OCI-LY7 (cell line): ENCODE measurements at regions not wholly inside any gene's neighbourhood (a gene's known extent, or its start where the extent isn't known, plus 50 kb on each side); places are given as distances from the start of the nearest gene placed in this dataset.

Source experiments
- BruUV-seq: library from RNA; stranded (reverse); fragments of 400-500 nt; replicated peaks from 2 replicates; lab custom pipeline; 2021; lab: Mats Ljungman, UMichigan
- CTCF ChIA-PET: fragments of 300-600 bp; sonication (Branson Sonifier 250); formaldehyde crosslinking; loops from one replicate; lab custom pipeline; 2022; ENCODE audit warnings: antibody characterized with exemption; ENCODE audit not compliant: unreplicated experiment; lab: Charles Lee
- POLR2A ChIA-PET: fragments of 300-600 bp; sonication (Branson Sonifier 250); formaldehyde crosslinking; loops from one replicate; lab custom pipeline; 2022; ENCODE audit warnings: antibody characterized with exemption; lab: Charles Lee
- DNase-seq: peaks from one replicate; pipeline ENCODE4 v3.0.0-alpha.2; 2015; ENCODE audit warnings: low spot score
- H2AFZ ChIP-seq: fragments of 200-600 bp; sonication (generic), shearing (Covaris generic); 2 replicates; pipeline ENCODE4 v1.6.1; 2014; ENCODE audit warnings: mild to moderate bottlenecking, antibody characterized with exemption, low read length, moderate library complexity
- H3K27ac ChIP-seq: fragments of 200-600 bp; sonication (generic); 2 replicates; pipeline ENCODE4 v1.5.1; 2014; ENCODE audit warnings: mixed run types, low read depth, mild to moderate bottlenecking, moderate library complexity, low read length, inconsistent platforms; ENCODE audit not compliant: poor library complexity, severe bottlenecking
- H3K36me3 ChIP-seq: fragments of 200-600 bp; sonication (generic); 2 replicates; pipeline ENCODE4 v1.6.1; 2014; ENCODE audit warnings: mild to moderate bottlenecking, antibody characterized with exemption, low read length, moderate library complexity, mixed read lengths; ENCODE audit not compliant: insufficient read depth
- H3K4me1 ChIP-seq: fragments of 200-600 bp; sonication (generic); 2 replicates; pipeline ENCODE4 v1.5.1; 2014; ENCODE audit warnings: mild to moderate bottlenecking, low read length; ENCODE audit not compliant: insufficient read depth, poor library complexity, severe bottlenecking
- H3K4me2 ChIP-seq: fragments of 200-600 bp; sonication (generic); 2 replicates; pipeline ENCODE4 v1.6.1; 2014; ENCODE audit warnings: mild to moderate bottlenecking, low read length
- H3K4me3 ChIP-seq: fragments of 200-600 bp; sonication (generic); 2 replicates; pipeline ENCODE4 v1.5.1; 2014; ENCODE audit warnings: mild to moderate bottlenecking, low read depth, low read length; ENCODE audit not compliant: poor library complexity, severe bottlenecking
- H3K79me2 ChIP-seq: fragments of 200-600 bp; sonication (generic); 2 replicates; pipeline ENCODE4 v1.6.1; 2016; ENCODE audit warnings: low read depth, mild to moderate bottlenecking, low read length, moderate library complexity, mixed read lengths; ENCODE audit not compliant: insufficient read depth
- H3K9me2 ChIP-seq: fragments of 200-600 bp; sonication (generic); 2 replicates; pipeline ENCODE4 v1.6.1; 2016; ENCODE audit warnings: mild to moderate bottlenecking, low read length, mixed read lengths; ENCODE audit not compliant: insufficient read depth
- H3K9me3 ChIP-seq: fragments of 200-600 bp; sonication (generic); 2 replicates; pipeline ENCODE4 v1.6.1; 2014; ENCODE audit warnings: mild to moderate bottlenecking, mixed run types, low read length, mixed read lengths
- H4K20me1 ChIP-seq: fragments of 200-600 bp; sonication (generic); 2 replicates; pipeline ENCODE4 v1.6.1; 2014; ENCODE audit warnings: mild to moderate bottlenecking, antibody characterized with exemption, low read length, moderate library complexity, mixed read lengths; ENCODE audit not compliant: insufficient read depth
- EZH2phosphoT487 ChIP-seq: fragments of 200-600 bp; sonication (generic); IDR thresholded peaks from 2 replicates; pipeline ENCODE4 v1.6.1; 2018; ENCODE audit warnings: low read depth, borderline replicate concordance, mild to moderate bottlenecking, mixed run types, antibody characterized with exemption, low read length, moderate library complexity, mixed read lengths
- intact Hi-C: fragments of 100-400 bp; cut with micrococcal nuclease; formaldehyde crosslinking; loops from one replicate; pipeline ENCODE4 v1.10.0; 2022; ENCODE audit not compliant: unreplicated experiment
- TF ChIP-seq, protein P1 (sequence below): fragments of 200-600 bp; sonication (generic); conservative IDR thresholded peaks from 2 replicates; pipeline ENCODE4 v1.5.1; 2014; ENCODE audit warnings: mild to moderate bottlenecking, antibody characterized with exemption, low read length, moderate library complexity, mixed read lengths

DNA sequence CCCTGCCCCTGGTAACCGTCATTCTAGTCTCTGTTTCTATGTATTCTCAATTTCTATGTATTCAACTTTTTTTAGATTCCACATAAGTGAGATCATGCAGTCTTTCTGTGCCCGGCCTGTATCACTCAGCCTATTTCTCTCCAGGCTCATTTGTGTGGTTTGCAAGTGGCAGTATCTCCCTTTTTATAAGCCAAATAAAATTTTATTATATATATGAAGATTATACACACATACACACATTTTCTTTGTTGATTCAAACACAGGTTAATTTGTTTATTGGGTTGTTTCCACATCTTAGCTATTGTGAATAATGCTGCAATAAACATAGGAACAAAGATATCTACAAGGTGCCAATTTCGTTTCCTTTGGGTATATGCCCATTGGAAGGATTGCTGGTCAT, 571.7 kb downstream of the DHX35 start:
- no peaks in the 10 kb centered on the region for H3K36me3 ChIP-seq
- intact Hi-C loops, result no loop called here
- no peaks in the 10 kb centered on the region for H3K9me3 ChIP-seq
- ChIA-PET CTCF (no interaction called here), POLR2A (no interaction called here)
- no peak overlapping the region for H2AFZ ChIP-seq
- H3K79me2 ChIP-seq, result no peaks in the 10 kb centered on the region
- no peak for DNase-seq
- TF ChIP-seq, protein P1, sequence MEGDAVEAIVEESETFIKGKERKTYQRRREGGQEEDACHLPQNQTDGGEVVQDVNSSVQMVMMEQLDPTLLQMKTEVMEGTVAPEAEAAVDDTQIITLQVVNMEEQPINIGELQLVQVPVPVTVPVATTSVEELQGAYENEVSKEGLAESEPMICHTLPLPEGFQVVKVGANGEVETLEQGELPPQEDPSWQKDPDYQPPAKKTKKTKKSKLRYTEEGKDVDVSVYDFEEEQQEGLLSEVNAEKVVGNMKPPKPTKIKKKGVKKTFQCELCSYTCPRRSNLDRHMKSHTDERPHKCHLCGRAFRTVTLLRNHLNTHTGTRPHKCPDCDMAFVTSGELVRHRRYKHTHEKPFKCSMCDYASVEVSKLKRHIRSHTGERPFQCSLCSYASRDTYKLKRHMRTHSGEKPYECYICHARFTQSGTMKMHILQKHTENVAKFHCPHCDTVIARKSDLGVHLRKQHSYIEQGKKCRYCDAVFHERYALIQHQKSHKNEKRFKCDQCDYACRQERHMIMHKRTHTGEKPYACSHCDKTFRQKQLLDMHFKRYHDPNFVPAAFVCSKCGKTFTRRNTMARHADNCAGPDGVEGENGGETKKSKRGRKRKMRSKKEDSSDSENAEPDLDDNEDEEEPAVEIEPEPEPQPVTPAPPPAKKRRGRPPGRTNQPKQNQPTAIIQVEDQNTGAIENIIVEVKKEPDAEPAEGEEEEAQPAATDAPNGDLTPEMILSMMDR, result no peak
- no peak for TF ChIP-seq EZH2phosphoT487
- no TSS peak for BruUV-seq
- H3K4me2 ChIP-seq, result no peak overlapping the region
- H3K9me2 ChIP-seq, result no peaks in the 10 kb centered on the region
- H4K20me1 ChIP-seq, result no peaks in the 10 kb centered on the region
- H3K4me3 ChIP-seq, result no peak overlapping the region
- H3K4me1 ChIP-seq, result peaks cover 14% of the 10 kb centered on the region
- no peak overlapping the region for H3K27ac ChIP-seq

DNA sequence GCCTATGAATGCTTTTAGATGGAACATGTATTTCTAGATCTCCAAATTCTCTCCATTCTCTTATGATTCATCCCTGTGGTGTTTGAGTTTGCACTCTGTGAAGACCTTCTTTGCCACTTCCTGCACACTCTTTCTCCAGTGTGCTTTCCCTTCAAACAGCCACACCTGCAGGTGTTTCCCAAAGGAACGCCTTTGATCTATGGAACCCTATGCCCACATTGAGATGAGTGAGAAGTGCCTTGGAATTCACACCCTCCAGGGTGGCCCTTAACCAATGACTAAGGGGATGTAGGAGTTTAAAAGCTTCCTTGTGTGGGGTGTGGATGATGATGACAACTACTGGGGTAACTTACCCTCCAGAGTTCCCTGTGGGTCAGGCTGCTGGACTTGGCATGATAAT, 570.1 kb downstream of the DHX35 start:
- no peak overlapping the region for H3K27ac ChIP-seq
- H3K36me3 ChIP-seq, result no peaks in the 10 kb centered on the region

DNA sequence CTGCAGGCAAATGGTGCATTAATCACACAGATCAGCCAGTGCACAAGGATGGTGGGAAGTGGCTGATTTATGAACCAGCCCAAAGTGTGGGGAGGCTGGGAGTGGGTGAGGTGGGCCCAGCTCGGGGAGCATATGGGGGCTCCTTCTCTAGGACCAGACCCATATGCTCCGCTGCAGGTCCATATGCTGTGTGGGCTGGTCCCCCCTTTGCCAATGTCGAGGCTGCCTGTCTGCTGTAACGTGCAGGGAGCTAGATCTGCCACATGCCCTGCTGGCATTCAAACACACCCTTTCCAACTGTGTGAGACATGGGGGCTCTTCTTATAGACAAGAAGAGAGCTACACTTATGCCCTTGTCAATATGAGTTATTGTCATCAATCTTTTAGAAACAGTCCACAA, 566.3 kb downstream of the DHX35 start:
- no TSS peak for BruUV-seq
- POLR2A ChIA-PET, result no interaction called here

More for the DNA sequence above, 570.1 kb downstream of the DHX35 start:
- H4K20me1 ChIP-seq, result no peaks in the 10 kb centered on the region
- no peaks in the 10 kb centered on the region for H3K4me1 ChIP-seq
- DNase-seq, result no peak
- no peaks in the 10 kb centered on the region for H3K9me3 ChIP-seq
- ChIA-PET CTCF (no interaction called here), POLR2A (no interaction called here)
- no peaks in the 10 kb centered on the region for H3K79me2 ChIP-seq
- H3K4me3 ChIP-seq, result no peak overlapping the region
- no peak overlapping the region for H3K4me2 ChIP-seq
- TF ChIP-seq, protein P1, result no peak
- TF ChIP-seq EZH2phosphoT487, result no peak
- no TSS peak for BruUV-seq
- H3K9me2 ChIP-seq, result no peaks in the 10 kb centered on the region
- no peak overlapping the region for H2AFZ ChIP-seq
- intact Hi-C loops, result no loop called here

More for the DNA sequence above, 566.3 kb downstream of the DHX35 start:
- intact Hi-C loops, result no loop called here
- Histone ChIP-seq H4K20me1 (no peaks in the 10 kb centered on the region), H3K4me1 (no peaks in the 10 kb centered on the region), H3K27ac (no peak overlapping the region), H3K4me3 (no peak overlapping the region), H3K4me2 (no peak overlapping the region), H3K36me3 (no peaks in the 10 kb centered on the region), H3K79me2 (no peaks in the 10 kb centered on the region), H3K9me2 (no peaks in the 10 kb centered on the region), H3K9me3 (no peaks in the 10 kb centered on the region), H2AFZ (no peak overlapping the region)
- TF ChIP-seq, protein P1, result no peak
- TF ChIP-seq EZH2phosphoT487, result no peak
- no peak for DNase-seq
- CTCF ChIA-PET, result no interaction called here
